ENCODE measurements at regions not wholly inside any gene's neighbourhood (a gene's known extent, or its start where the extent isn't known, plus 50 kb on each side); places are given as distances from the start of the nearest gene placed in this dataset.

- TF ChIP-seq POLR2A (IDR thresholded peaks at IDR 0.05; ENCODE audit: low read depth, low read length) (no peak), POLR2AphosphoS5 (IDR thresholded peaks at IDR 0.05; ENCODE audit: insufficient read depth, low read depth, low read length) (no peak), CTCF (IDR thresholded peaks at IDR 0.05; ENCODE audit: extremely low read depth in 1 of 2, insufficient read depth in 1 of 2, low read depth in 1 of 2, low read length in 2 of 2) (no peak), EZH2 (IDR thresholded peaks at IDR 0.05; ENCODE audit: borderline replicate concordance, low read depth, low read length, severe bottlenecking) (no peak), JUN (IDR thresholded peaks at IDR 0.05; ENCODE audit: borderline replicate concordance, insufficient read depth, insufficient read length, low read depth) (no peak)
These were observed 106.4 kb downstream of the CH25H start for GRCh38 chr10:89100680-89101079.
